GM12878 (cell line): ENCODE measurements at regions not wholly inside any gene's neighbourhood (a gene's known extent, or its start where the extent isn't known, plus 50 kb on each side); places are given as distances from the start of the nearest gene placed in this dataset.
"Not testable (repeated sequence)": the region's sequence is repeated elsewhere in the genome, so short reads cannot be mapped to it uniquely, and the experiment has no call there.

Source experiments
- POLR2A ChIP-seq: IDR thresholded peaks from 2 replicates; pipeline ENCODE4 v1.6.1; 2011; ENCODE audit warnings: low read depth, mild to moderate bottlenecking, low read length
- POLR2AphosphoS5 ChIP-seq: IDR thresholded peaks from 2 replicates; pipeline ENCODE4 v1.6.1; 2011; ENCODE audit warnings: mild to moderate bottlenecking, low read length, inconsistent platforms
- RBBP5 ChIP-seq: fragments of 200-600 bp; sonication (generic); conservative IDR thresholded peaks from 2 replicates; pipeline ENCODE4 v1.6.1; 2016
- TF ChIP-seq, protein P1 (sequence below), 3 experiments: IDR thresholded peaks in 2 of 3; conservative IDR thresholded peaks in 1 of 3; 2 replicates each; pipeline ENCODE4 v1.5.1; 2011; ENCODE audit warnings: low read depth in 3 of 3, low read length in 3 of 3, mild to moderate bottlenecking in 3 of 3, control low read depth in 2 of 3, moderate library complexity in 2 of 3, inconsistent platforms in 1 of 3, mixed read lengths in 1 of 3; ENCODE audit not compliant: control insufficient read depth in 2 of 3, insufficient read depth in 1 of 3; ENCODE audit errors: extremely low read depth in 1 of 3

DNA sequence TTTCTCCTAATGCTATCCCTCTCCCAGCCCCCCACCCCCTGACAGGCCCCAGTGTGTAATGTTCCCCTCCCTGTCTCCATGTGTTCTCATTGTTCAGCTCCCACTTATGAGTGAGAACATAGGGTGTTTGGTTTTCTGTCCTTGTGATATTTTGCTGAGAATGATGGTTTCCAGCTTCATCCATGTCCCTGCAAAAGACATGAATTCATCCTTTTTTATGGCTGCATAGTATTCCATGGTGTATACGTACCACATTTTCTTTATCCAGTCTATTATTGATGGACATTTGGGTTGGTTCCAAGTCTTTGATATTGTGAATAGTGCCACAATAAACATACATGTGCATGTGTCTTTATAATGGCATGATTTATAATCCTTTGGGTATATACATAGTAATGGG is 704.2 kb downstream of the PLCL1 start:
- not testable (repeated sequence) for TF ChIP-seq POLR2A, POLR2AphosphoS5, RBBP5
- TF ChIP-seq, protein P1, sequence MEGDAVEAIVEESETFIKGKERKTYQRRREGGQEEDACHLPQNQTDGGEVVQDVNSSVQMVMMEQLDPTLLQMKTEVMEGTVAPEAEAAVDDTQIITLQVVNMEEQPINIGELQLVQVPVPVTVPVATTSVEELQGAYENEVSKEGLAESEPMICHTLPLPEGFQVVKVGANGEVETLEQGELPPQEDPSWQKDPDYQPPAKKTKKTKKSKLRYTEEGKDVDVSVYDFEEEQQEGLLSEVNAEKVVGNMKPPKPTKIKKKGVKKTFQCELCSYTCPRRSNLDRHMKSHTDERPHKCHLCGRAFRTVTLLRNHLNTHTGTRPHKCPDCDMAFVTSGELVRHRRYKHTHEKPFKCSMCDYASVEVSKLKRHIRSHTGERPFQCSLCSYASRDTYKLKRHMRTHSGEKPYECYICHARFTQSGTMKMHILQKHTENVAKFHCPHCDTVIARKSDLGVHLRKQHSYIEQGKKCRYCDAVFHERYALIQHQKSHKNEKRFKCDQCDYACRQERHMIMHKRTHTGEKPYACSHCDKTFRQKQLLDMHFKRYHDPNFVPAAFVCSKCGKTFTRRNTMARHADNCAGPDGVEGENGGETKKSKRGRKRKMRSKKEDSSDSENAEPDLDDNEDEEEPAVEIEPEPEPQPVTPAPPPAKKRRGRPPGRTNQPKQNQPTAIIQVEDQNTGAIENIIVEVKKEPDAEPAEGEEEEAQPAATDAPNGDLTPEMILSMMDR (IDR thresholded peaks at IDR 0.05 in 2 of 3, conservative IDR thresholded peaks at IDR 0.05 in 1 of 3; ENCODE audit: control insufficient read depth in 2 of 3, extremely low read depth in 1 of 3, insufficient read depth in 1 of 3, low read depth in 3 of 3, low read length in 3 of 3) = not testable (repeated sequence)
